GM12864 (cell line): ENCODE measurements at regions not wholly inside any gene's neighbourhood (a gene's known extent, or its start where the extent isn't known, plus 50 kb on each side); places are given as distances from the start of the nearest gene placed in this dataset.

ENCODE experiments used
- DNase-seq: peaks from one replicate; pipeline ENCODE4 v3.0.0-alpha.2; 2011; ENCODE audit warnings: low read depth
- H3K4me3 ChIP-seq: 2 replicates; pipeline ENCODE4 v1.5.1; 2011; ENCODE audit warnings: mild to moderate bottlenecking, low read depth, low read length, control low read depth
- CTCF ChIP-seq: IDR thresholded peaks from 2 replicates; pipeline ENCODE4 v1.5.1; 2011; ENCODE audit warnings: low read depth, mild to moderate bottlenecking, moderate library complexity, low read length, control low read depth, inconsistent platforms; ENCODE audit errors: missing control alignments

- no peak overlapping the region for H3K4me3 ChIP-seq
- no peak for TF ChIP-seq CTCF
- DNase-seq: no peak
Measured at GRCh38 chr13:89650226-89650625, 1697.3 kb upstream of the MIR17HG start.

- DNase-seq: no peak
- H3K4me3 ChIP-seq: no peak overlapping the region
- no peak for TF ChIP-seq CTCF
Measured at GRCh38 chr13:89660752-89661151, 1686.7 kb upstream of the MIR17HG start.

- DNase-seq: no peak
- TF ChIP-seq CTCF: no peak
- H3K4me3 ChIP-seq: no peak overlapping the region
Measured at GRCh38 chr13:89673789-89674311, 1673.6 kb upstream of the MIR17HG start.

GRCh38 chr13:89678466-89679121, 1668.9 kb upstream of the MIR17HG start:
- DNase-seq: no peak
- no peak overlapping the region for H3K4me3 ChIP-seq

GRCh38 chr13:89684896-89685295, 1662.6 kb upstream of the MIR17HG start:
- no peak for TF ChIP-seq CTCF
- H3K4me3 ChIP-seq: no peak overlapping the region
- no peak for DNase-seq

More at GRCh38 chr13:89678466-89679121, 1668.9 kb upstream of the MIR17HG start:
- TF ChIP-seq CTCF: no peak

GRCh38 chr13:89686171-89686570, 1661.3 kb upstream of the MIR17HG start:
- no peak overlapping the region for H3K4me3 ChIP-seq
- DNase-seq: no peak
- no peak for TF ChIP-seq CTCF

- no peak for DNase-seq
- TF ChIP-seq CTCF: no peak
Measured at GRCh38 chr13:89687066-89687465, 1660.4 kb upstream of the MIR17HG start.

More at GRCh38 chr13:89687066-89687465, 1660.4 kb upstream of the MIR17HG start:
- no peak overlapping the region for H3K4me3 ChIP-seq
